PC-3 (cell line): ENCODE measurements at regions not wholly inside any gene's neighbourhood (a gene's known extent, or its start where the extent isn't known, plus 50 kb on each side); places are given as distances from the start of the nearest gene placed in this dataset.

Experiments used
- EZH2phosphoT487 ChIP-seq: fragments of 300-600 bp; sonication (generic); IDR thresholded peaks from 2 replicates; pipeline ENCODE4 v1.6.1; 2018; ENCODE audit warnings: mild to moderate bottlenecking, antibody characterized with exemption, low read length, borderline replicate concordance
- TF ChIP-seq, protein P1 (sequence below): fragments of 300-600 bp; sonication (generic); conservative IDR thresholded peaks from 2 replicates; pipeline ENCODE4 v1.5.1; 2017; ENCODE audit warnings: antibody characterized with exemption, low read depth, mild to moderate bottlenecking, low read length

DNA sequence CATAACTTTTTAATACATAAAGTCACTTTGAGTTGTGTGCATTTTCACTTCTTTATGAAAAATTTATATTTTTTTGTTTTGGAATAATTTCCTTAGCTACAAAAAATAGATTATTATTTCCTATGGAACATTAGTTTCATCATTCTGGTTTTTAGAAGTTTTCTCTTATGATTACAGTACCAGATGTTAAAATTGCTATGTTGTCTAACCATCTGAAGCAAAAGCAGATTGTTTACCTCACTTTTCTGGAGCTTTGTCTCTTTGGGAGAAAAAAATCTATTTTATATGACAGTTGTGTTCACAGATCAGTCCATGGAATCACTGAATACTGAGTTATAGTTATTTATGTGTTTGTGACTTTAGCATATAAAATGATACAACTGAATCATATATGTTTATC lies 708.9 kb upstream of the RIOK2 start:
- TF ChIP-seq, protein P1, sequence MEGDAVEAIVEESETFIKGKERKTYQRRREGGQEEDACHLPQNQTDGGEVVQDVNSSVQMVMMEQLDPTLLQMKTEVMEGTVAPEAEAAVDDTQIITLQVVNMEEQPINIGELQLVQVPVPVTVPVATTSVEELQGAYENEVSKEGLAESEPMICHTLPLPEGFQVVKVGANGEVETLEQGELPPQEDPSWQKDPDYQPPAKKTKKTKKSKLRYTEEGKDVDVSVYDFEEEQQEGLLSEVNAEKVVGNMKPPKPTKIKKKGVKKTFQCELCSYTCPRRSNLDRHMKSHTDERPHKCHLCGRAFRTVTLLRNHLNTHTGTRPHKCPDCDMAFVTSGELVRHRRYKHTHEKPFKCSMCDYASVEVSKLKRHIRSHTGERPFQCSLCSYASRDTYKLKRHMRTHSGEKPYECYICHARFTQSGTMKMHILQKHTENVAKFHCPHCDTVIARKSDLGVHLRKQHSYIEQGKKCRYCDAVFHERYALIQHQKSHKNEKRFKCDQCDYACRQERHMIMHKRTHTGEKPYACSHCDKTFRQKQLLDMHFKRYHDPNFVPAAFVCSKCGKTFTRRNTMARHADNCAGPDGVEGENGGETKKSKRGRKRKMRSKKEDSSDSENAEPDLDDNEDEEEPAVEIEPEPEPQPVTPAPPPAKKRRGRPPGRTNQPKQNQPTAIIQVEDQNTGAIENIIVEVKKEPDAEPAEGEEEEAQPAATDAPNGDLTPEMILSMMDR, result no peak
- TF ChIP-seq EZH2phosphoT487, result no peak
